OCI-LY1 (cell line): ENCODE measurements at regions not wholly inside any gene's neighbourhood (a gene's known extent, or its start where the extent isn't known, plus 50 kb on each side); places are given as distances from the start of the nearest gene placed in this dataset.

Source experiments
- H2AFZ ChIP-seq: fragments of 200-600 bp; sonication (generic), shearing (Covaris generic); 2 replicates; pipeline ENCODE4 v1.6.0; 2014; ENCODE audit warnings: antibody characterized with exemption, mild to moderate bottlenecking, low read length
- H3F3A ChIP-seq: fragments of 200-600 bp; sonication (generic), shearing (Covaris generic); 2 replicates; pipeline ENCODE4 v1.6.0; 2014; ENCODE audit warnings: mild to moderate bottlenecking, antibody characterized with exemption, low read length, moderate library complexity; ENCODE audit not compliant: insufficient read depth
- H3K27ac ChIP-seq: fragments of 200-600 bp; sonication (generic); 2 replicates; pipeline ENCODE4 v1.5.1; 2014; ENCODE audit warnings: low read length, mixed run types, mild to moderate bottlenecking, low read depth; ENCODE audit not compliant: poor library complexity, severe bottlenecking
- H3K27me3 ChIP-seq: fragments of 200-600 bp; sonication (generic); 2 replicates; pipeline ENCODE4 v1.6.0; 2014; ENCODE audit warnings: antibody characterized with exemption, mild to moderate bottlenecking, low read length, moderate library complexity; ENCODE audit not compliant: insufficient read depth
- H3K36me3 ChIP-seq: fragments of 200-600 bp; sonication (generic); 2 replicates; pipeline ENCODE4 v1.6.1; 2014; ENCODE audit warnings: mild to moderate bottlenecking, antibody characterized with exemption, low read length, moderate library complexity, mixed read lengths; ENCODE audit not compliant: insufficient read depth
- H3K4me1 ChIP-seq: fragments of 200-600 bp; sonication (generic); 2 replicates; pipeline ENCODE4 v1.5.1; 2014; ENCODE audit warnings: mild to moderate bottlenecking, low read length, moderate library complexity; ENCODE audit not compliant: insufficient read depth, severe bottlenecking
- H3K4me2 ChIP-seq: fragments of 200-600 bp; sonication (generic), shearing (Covaris generic); 2 replicates; pipeline ENCODE4 v1.6.1; 2014; ENCODE audit warnings: low read length
- H3K4me3 ChIP-seq: fragments of 200-600 bp; sonication (generic); 2 replicates; pipeline ENCODE4 v1.5.1; 2014; ENCODE audit warnings: low read length, low read depth, mild to moderate bottlenecking, mixed read lengths; ENCODE audit not compliant: poor library complexity, severe bottlenecking
- H3K79me2 ChIP-seq: fragments of 200-600 bp; shearing (Covaris generic); 2 replicates; pipeline ENCODE4 v1.6.1; 2016; ENCODE audit warnings: mixed run types, low read length, mixed read lengths; ENCODE audit not compliant: insufficient read depth
- H3K9ac ChIP-seq: fragments of 200-600 bp; sonication (generic), shearing (Covaris generic); 2 replicates; pipeline ENCODE4 v1.6.1; 2014; ENCODE audit warnings: mild to moderate bottlenecking, low read length, mixed read lengths
- H3K9me2 ChIP-seq: fragments of 200-600 bp; sonication (generic), shearing (Covaris generic); 2 replicates; pipeline ENCODE4 v1.6.1; 2014; ENCODE audit warnings: low read depth, mild to moderate bottlenecking, low read length, mixed read lengths
- H3K9me3 ChIP-seq: fragments of 200-600 bp; shearing (Covaris generic); 2 replicates; pipeline ENCODE4 v1.6.1; 2014; ENCODE audit warnings: low read length, mixed read lengths
- H4K20me1 ChIP-seq: fragments of 200-600 bp; sonication (generic), shearing (Covaris generic); 2 replicates; pipeline ENCODE4 v1.6.0; 2016; ENCODE audit warnings: mild to moderate bottlenecking, low read length; ENCODE audit not compliant: insufficient read depth
- CTCF ChIP-seq: fragments of 200-600 bp; sonication (generic), shearing (Covaris generic); IDR thresholded peaks from 2 replicates; pipeline ENCODE4 v1.5.1; 2017; ENCODE audit warnings: mild to moderate bottlenecking, antibody characterized with exemption, low read length, moderate library complexity, mixed read lengths
- EZH2 ChIP-seq: fragments of 200-600 bp; sonication (generic), shearing (Covaris generic); IDR thresholded peaks from 2 replicates; pipeline ENCODE4 v1.8.0; 2017; ENCODE audit warnings: borderline replicate concordance, mixed run types, mild to moderate bottlenecking, antibody characterized with exemption, low read length, moderate library complexity, mixed read lengths

GRCh38 chr1:64320922-64321614 is 117.6 kb downstream of the UBE2U start:
- no peaks in the 10 kb centered on the region for H3K27me3 ChIP-seq
- no peak overlapping the region for H3K9ac ChIP-seq
- TF ChIP-seq CTCF (no peak), EZH2 (no peak)
- no peaks in the 10 kb centered on the region for H3K4me1 ChIP-seq
- H3K9me3 ChIP-seq, result no peaks in the 10 kb centered on the region
- H3F3A ChIP-seq, result no peaks in the 10 kb centered on the region
- no peaks in the 10 kb centered on the region for H4K20me1 ChIP-seq
- no peaks in the 10 kb centered on the region for H3K9me2 ChIP-seq
- H3K36me3 ChIP-seq, result no peaks in the 10 kb centered on the region
- H2AFZ ChIP-seq, result no peak overlapping the region
- no peak overlapping the region for H3K4me2 ChIP-seq
- H3K4me3 ChIP-seq, result no peak overlapping the region
- H3K27ac ChIP-seq, result no peak overlapping the region
- no peaks in the 10 kb centered on the region for H3K79me2 ChIP-seq

GRCh38 chr1:64323054-64323453 is 119.6 kb downstream of the UBE2U start:
- no peak overlapping the region for H3K4me3 ChIP-seq
- no peak overlapping the region for H2AFZ ChIP-seq
- H3K9me2 ChIP-seq, result no peaks in the 10 kb centered on the region
- no peaks in the 10 kb centered on the region for H4K20me1 ChIP-seq
- TF ChIP-seq EZH2 (no peak), CTCF (no peak)
- no peaks in the 10 kb centered on the region for H3K36me3 ChIP-seq
- H3K27ac ChIP-seq, result no peak overlapping the region
- H3K27me3 ChIP-seq, result no peaks in the 10 kb centered on the region
- no peak overlapping the region for H3K4me2 ChIP-seq
- H3K9ac ChIP-seq, result no peak overlapping the region
- H3K79me2 ChIP-seq, result no peaks in the 10 kb centered on the region
- H3K9me3 ChIP-seq, result no peaks in the 10 kb centered on the region
- H3F3A ChIP-seq, result no peaks in the 10 kb centered on the region
- H3K4me1 ChIP-seq, result no peaks in the 10 kb centered on the region

- Histone ChIP-seq H4K20me1 (no peaks in the 10 kb centered on the region), H2AFZ (no peak overlapping the region), H3K9me3 (no peaks in the 10 kb centered on the region), H3K79me2 (no peaks in the 10 kb centered on the region), H3K4me2 (no peak overlapping the region), H3K4me1 (no peaks in the 10 kb centered on the region), H3K9me2 (no peaks in the 10 kb centered on the region), H3K36me3 (no peaks in the 10 kb centered on the region), H3F3A (no peaks in the 10 kb centered on the region), H3K4me3 (no peak overlapping the region), H3K27me3 (no peaks in the 10 kb centered on the region), H3K27ac (no peak overlapping the region), H3K9ac (no peak overlapping the region)
- TF ChIP-seq EZH2, result no peak
- no peak for TF ChIP-seq CTCF
These were observed 120.5 kb downstream of the UBE2U start for GRCh38 chr1:64323882-64324281.
